Cerebellar cortex (tissue), 1 donor: ENCODE measurements at regions not wholly inside any gene's neighbourhood (a gene's known extent, or its start where the extent isn't known, plus 50 kb on each side); places are given as distances from the start of the nearest gene placed in this dataset.

Experiments used
- DNase-seq: peaks from one replicate; pipeline ENCODE4 v3.0.0-alpha.2; 2015; ENCODE audit warnings: low spot score

DNA sequence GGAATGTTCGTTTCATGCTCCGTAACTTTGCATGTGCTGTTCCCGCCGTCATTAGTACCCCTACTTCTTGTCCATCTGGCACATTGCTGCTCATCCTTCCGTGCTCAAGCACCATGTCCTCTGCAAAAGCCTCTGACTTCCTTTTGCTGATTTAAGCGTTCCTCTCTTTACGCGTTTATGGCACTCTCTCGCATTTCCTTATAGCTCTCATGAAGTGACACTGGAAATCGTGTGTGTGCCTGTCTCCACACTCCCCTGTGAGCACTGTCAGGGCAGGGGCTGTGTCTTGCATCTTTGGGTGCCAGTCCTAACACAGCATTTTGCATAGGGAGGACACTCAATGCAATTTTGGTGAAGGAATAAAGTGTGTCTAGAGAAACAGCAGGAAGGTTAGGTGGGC lies 210.6 kb upstream of the FAT1 start:
- no peak for DNase-seq

- no peak for DNase-seq
These were observed 211.3 kb upstream of the FAT1 start for GRCh38 chr4:186934841-186935443.

- DNase-seq: no peak
These were observed 212.2 kb upstream of the FAT1 start for GRCh38 chr4:186935901-186936300.

DNA sequence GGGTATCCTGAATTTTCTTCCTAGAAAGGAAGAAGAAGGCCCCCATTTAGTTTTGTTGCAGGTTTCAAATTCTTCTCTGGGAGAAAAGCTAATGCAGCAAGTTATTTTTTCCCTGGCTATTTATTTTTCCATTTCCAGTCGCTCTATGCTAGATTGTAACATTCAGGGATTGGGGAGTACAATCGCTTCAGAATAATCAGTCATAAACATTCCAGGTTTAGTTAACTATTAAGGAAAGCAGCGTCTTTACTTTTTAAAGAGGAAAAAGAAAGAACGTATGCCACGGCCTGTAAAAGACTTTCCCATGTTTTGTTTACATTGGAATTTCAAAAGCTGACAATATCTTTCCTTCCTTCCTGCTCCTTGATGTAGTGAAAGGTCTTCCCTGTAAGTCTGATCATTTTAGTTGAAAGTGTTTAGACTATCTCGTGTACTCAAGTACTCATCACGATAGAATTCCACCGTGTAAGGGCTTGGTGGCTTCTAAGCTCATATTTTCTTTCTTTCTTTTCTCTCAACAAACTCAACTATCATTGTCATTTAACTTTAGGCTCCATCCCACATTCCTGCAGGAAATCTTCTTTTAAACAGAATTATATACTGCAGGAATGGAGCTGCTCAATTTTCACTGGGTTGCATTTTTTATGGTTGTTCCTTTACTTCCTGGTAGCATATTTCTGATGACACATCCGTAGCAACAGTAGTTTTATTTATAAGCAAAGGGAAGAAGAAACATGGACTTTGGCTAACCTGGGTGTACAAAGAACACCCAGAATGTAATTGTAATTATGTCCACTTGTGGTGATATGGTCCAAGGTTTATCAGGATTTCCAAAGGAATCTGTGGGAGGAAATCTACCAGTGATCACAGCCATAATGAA lies 213.1 kb upstream of the FAT1 start:
- no peak for DNase-seq

DNA sequence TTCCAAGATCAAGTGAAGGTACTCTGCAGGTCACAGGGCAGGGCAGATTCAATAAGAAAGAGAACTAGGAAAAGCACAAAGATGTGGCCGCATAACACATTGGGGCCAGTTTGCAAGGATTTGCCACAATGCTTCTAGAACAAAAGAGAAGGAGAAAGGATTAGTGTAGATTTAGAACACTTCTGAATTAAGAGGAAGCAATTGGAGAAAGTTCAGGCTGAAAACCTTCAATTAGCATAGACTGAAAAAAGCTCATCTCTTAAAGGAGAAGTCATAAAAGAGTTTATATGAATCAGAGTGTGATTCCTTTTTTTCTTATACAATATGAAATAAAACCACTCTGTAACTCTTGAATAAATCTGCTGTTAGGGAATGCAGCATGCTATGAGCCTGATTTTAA lies 215.6 kb upstream of the FAT1 start:
- no peak for DNase-seq

DNA sequence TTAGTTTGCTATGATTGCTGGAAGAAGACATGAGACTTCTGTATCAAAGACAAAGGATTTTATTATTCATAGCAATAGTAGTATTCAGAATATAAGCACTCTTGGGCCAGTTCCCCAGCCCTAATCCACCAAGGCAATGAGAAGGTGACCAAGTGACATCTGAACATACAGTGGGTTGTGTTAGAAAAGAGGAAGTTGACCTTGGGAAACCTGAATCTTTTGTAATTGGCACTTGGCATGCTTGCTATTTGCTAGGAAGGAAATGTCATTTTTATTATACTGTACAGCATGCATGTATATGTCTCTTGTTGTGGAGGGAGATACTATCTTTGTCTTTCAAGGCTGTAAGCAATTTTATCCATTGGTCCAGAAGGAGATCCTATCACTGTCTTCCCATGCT lies 216.1 kb upstream of the FAT1 start:
- no peak for DNase-seq

- peak; percentile 61 for DNase-seq
These were observed 216.8 kb upstream of the FAT1 start for GRCh38 chr4:186940476-186940875.

GRCh38 chr4:186942758-186943377 lies 219.2 kb upstream of the FAT1 start:
- no peak for DNase-seq

GRCh38 chr4:186943411-186943810 lies 219.8 kb upstream of the FAT1 start:
- no peak for DNase-seq

- DNase-seq: no peak
These were observed 222.5 kb upstream of the FAT1 start for GRCh38 chr4:186946136-186946535.

DNA sequence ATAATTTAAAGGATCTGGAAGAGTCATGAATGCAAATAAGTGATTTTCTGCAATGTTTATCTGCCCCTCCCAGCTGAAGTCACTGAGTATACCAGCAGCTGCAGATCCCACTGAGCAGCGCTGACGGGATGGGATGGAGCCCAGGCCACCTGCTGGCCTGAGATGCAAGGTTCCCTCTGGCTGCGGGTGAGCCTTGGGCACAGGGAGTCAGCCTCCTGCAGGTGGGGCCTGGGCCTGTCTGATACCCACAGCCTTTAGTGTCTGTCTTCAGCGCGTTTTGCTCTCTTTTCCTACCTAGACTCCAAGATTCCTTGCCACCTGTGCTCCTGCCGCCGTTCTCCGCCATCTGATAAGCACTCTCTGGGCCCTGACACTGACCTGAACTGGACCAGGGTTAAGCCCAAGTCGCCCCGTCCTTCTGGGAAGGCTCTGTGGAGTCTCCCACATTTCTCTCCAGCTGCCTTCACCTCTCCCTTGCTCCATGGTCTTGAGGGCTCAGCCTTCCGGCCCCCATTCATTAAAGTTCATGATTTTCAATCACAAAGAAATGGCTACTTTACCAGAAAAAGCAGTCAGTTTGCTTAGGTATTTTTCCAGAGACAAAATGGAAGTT lies 223.1 kb upstream of the FAT1 start:
- no peak for DNase-seq

DNA sequence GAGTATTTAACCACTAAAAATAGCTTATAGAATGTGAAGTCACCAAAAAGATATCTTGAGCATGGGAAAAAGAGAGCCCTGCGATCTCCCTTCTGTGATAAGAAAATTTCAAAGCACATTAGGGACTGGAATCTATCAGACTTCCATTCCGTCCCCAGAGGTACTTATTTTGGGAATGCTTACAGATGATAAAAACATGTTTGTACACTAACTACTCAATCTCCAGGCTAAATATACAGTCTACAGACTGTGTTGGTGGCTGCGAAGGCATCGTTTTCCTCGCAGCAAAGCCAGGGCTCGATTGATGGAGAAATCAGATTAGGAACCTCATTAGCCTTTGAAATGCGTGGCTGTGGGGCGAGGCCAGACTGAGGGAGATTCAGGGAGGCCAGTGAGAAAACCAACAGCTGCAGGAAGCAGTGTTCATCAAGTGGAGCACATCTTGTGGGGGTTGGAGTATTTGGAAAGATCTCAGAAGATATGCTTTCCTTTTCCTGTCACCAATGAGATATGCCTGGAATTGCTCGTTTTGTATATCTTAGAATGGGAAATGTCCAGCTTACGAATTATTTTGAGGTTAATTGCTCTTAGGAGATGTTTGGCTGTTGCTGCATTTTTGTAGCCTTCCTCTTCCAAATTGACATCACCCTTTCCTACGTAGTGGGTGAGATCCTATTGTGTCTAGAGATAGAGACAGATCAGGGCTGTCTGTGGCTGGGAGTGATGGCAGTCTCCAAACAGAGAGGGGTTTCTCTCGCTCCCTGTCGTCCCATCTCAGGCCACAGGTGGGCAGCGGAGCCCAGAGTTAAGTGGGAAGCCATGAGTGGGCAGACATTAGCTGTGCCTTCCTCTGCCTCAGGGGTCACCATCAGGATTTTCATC lies 224.9 kb upstream of the FAT1 start:
- DNase-seq: no peak

DNA sequence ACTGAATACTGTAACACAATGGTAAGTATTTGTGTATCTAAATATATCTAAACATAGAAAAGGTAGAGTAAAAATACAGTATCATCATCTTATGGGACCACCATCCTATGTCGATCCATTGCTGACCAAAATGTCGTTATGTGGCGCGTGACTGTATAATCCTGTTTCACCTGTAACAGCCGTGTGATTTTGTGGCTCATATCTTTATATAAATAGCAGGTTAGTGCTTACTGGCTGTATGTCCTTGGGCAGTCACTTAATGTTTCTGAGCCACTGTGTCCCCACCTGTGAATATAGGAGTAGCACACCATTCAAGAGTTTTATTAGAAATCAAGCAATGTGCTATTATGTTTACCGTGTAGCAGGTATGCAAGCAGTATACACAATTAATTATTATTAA lies 226.2 kb upstream of the FAT1 start:
- no peak for DNase-seq

- DNase-seq: no peak
These were observed 229.1 kb upstream of the FAT1 start for GRCh38 chr4:186952709-186953108.

DNA sequence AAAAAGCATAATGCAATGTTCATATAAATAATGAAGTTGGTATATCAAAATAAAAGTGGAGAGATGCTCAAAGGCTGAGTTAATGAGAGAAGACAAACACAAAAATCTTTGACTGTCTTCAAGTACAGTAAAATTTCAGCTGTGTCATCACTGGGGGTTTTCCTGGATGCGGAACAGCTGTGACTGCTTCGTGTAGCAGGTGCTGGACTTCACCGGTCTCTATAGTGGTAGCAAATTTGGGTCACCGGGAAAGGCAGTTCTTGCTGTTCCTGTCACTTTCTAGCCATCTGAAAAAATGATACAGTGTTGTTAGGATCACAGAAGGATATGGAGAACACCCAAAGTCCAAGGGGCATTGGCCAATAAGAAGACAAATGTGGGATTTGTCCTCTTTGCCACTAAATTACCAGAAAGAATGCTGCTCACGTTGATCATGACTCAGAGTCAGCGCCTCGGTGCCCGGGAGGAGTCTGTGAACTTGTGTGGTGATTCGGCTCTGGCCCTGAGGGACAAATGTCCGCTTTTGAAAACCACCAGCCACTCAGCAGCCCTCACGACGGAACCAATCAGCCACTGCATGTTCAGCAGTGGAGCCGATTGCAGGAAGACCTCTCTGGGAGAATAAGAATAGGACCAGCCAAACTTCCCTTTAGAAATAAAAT lies 230.1 kb upstream of the FAT1 start:
- DNase-seq: peak; percentile 48

GRCh38 chr4:186954509-186954908 lies 230.9 kb upstream of the FAT1 start:
- DNase-seq: peak; percentile 87

GRCh38 chr4:186954956-186955355 lies 231.3 kb upstream of the FAT1 start:
- peak; percentile 74 for DNase-seq

GRCh38 chr4:186957952-186958555 lies 234.4 kb upstream of the FAT1 start:
- DNase-seq: no peak

GRCh38 chr4:186958726-186959350 lies 235.2 kb upstream of the FAT1 start:
- DNase-seq: peak; percentile 79
